HG02981 (cell line): ENCODE measurements at regions not wholly inside any gene's neighbourhood (a gene's known extent, or its start where the extent isn't known, plus 50 kb on each side); places are given as distances from the start of the nearest gene placed in this dataset.
"Not testable (repeated sequence)": the region's sequence is repeated elsewhere in the genome, so short reads cannot be mapped to it uniquely, and the experiment has no call there.

Experiments used
- ATAC-seq: cut with Tn5 transposase; IDR thresholded peaks from one replicate; pipeline ENCODE4 v1.9.1; 2021; ENCODE audit warnings: mild to moderate bottlenecking, moderate library complexity; ENCODE audit not compliant: unreplicated experiment

DNA sequence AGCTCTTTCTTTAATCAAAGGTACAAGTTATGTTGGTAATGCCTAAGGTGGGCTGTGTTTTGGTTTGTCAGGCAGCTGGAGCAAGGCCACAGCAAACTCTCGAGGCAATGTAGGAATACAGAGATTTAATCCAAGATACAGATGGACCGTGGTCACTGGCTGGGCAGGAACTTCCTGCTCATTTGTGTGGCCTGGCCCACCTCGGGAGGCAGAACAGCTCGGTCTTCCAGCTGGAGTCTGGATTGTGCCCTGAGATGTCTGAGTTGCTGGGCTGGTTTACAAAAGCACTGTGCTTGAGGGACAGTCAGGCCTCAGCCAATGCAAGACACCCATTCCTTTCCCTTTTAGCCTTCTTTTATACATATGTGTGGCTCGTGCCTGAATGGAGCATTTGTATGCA, 506.1 kb upstream of the SALL3 start:
- no peak for ATAC-seq

DNA sequence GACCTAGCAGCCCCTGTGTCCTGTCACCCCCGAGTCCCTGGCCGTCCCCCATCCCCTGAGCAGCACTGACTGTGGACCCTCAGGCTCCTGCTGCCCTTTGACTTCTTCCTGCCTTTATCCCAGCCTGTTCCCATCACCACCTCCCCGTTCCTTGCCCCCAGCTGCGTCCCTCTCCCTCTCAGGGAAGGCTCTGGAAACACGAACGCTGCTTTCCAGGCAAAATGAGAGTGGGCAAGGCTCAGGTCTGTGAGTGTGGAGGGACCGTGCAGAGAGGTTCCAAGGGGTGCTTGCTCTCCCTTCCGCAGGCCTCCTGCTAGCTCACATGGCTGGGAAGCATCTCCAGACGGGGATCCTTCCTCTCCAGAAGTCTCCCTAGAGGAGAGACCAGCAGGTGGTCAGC, 501.8 kb upstream of the SALL3 start:
- no peak for ATAC-seq

DNA sequence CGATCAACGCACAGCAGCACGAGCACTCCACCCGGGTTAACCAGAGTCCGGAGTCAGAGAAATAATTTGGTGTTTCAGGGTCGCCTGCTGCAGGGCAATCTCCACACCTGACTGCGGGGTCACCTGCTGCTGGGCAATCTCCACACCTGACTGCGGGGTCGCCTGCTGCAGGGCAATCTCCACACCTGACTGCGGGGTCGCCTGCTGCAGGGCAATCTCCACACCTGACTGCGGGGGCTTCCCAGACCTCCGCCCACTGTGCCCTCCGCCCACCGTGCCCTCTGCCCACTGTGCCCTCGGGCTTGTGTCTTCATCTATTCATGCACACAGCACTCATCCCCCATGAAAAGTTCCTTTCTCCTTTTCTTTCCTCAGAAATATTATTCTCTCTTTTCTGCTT, 500.2 kb upstream of the SALL3 start:
- no peak for ATAC-seq

DNA sequence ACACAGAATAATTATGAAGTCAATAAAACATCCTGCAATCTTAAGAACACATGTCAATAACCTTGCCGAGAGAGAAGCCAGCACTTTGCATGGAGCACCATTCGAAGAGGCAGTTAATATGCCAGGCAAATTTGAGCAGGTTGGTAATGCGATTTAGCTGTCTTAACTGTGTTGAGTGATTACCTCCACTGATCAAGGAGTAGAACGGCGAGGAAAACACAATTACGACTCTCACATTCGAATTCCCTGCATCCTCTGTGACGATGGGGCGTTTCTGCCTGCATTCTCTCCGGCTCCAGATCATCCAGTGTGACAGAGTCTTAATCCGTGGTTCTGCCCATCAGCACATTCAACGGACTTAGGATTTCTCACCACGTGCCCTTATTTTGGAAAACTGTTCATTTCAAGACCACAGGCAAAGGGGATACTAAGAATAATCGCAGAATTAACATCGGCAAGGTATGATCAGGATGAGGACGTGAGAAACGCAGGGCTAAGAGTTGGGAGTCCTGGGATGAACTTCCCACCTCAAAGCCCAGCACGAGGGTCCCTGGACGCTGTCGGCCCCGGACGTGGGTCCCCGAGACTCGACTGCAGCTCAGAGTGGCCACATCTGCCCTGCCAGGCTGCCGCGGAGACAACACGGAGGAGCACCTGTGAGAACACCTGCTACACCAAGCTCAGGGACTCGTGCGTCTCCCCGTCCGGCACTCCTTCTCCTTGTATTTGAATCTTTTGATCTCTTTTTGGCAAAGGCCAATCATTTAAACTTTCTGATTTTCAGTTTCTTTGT, 499.2 kb upstream of the SALL3 start:
- ATAC-seq = no peak

DNA sequence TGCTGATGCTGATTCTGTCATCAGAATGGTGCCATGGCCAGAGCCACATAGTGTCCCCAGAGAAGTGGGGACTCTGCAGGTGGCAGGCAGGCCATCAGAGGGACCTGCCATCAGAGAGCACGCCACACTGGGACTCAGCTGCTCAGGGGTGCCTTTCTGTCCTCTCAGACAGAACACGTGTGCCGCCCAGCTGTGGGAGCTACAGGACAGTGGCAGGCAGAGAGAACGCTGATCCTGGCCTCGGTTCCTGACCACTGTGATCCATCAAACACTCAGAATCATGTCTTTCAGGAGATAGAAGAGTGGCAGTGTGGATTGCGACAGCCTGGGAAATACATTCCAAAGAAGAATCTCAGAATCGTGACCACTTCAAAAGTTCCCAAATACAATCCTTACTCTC, 497.2 kb upstream of the SALL3 start:
- ATAC-seq = no peak

DNA sequence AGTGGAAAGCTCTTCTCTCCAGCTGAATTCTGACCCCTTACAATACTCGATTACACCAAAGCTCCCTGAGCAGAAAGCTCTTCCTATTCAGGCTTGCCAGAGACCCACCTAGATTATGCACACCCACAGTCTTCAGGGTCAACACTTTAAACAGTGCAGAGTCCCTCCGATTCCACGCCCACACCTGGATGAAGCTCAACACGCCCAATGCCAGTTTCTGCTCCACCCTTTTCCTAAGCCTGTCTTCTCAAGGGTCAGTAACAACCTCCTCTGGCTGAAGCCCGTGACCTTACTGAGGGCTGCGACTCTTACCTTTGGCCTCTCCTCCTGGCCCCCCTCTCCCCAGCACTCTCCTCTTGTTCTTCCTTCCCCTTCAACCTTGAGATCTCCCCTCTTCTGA, 492.0 kb upstream of the SALL3 start:
- ATAC-seq = no peak

DNA sequence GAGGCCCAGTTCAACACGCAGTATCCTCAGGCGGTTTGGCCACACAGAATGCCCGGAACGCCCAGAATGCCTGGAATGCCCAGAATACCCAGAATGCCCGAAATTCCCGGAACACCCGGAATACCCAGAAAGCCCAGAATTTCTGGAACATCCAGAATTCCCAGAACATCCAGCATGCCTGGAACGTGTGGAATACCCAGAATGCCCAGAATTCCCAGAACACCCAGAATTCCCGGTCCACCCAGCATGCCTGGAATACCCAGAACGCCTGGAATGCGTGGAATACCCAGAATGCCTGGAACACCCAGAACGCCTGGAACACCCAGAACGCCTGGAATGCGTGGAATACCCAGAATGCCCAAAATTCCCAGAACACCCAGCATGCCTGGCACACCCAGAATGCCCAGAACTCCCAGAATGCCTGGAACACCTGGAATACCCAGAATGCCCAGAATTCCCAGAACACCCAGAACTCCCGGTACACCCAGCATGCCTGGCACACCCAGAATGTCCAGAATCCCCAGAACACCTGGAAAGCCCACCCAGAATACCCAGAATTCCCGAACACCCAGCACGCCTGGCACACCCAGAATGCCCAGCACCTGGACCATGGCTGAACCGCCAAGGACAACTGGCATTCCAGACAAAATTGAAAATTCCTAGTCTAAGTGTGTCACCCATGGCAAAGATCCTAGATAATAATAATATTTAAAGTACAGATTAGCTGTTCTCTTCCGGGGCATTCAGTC, 487.4 kb upstream of the SALL3 start:
- no peak for ATAC-seq

DNA sequence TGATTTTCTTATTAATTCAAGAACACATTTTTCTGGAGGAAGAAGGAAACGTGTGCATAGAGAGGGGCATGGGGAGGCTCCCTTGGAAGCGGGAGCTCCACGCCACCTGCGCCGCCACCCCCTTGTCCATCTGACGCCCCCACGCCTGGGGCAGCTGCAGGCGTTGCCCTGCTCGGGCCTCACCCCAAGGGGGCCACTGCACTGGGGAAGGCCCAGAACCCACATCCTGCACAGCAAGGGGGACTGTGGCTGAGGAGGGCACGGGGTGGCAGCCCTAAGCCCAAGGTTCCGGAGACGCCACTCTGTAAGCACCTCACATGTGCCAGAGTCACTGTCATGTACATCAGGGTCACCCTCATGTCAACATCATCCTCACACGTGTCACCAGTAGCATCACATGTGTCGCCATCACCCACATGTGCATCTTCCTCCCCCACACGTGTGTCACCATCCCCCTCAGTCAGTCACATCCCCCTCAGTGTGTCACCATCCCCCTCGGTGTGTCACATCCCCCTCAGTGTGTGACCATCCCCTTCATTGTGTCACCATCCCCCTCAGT, 486.7 kb upstream of the SALL3 start:
- ATAC-seq = no peak

DNA sequence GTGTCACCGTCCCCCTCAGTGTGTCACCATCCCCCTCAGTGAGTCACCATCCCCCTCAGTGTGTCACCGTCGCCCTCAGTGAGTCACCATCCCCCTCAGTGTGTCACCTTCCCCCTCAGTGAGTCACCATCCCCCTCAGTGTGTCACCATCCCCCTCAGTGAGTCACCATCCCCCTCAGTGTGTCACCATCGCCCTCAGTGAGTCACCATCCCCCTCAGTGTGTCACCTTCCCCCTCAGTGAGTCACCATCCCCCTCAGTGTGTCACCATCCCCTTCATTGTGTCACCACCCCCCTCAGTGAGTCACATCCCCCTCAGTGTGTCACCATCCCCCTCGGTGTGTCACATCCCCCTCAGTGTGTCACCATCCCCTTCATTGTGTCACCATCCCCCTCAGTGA, 486.1 kb upstream of the SALL3 start:
- ATAC-seq = not testable (repeated sequence)

DNA sequence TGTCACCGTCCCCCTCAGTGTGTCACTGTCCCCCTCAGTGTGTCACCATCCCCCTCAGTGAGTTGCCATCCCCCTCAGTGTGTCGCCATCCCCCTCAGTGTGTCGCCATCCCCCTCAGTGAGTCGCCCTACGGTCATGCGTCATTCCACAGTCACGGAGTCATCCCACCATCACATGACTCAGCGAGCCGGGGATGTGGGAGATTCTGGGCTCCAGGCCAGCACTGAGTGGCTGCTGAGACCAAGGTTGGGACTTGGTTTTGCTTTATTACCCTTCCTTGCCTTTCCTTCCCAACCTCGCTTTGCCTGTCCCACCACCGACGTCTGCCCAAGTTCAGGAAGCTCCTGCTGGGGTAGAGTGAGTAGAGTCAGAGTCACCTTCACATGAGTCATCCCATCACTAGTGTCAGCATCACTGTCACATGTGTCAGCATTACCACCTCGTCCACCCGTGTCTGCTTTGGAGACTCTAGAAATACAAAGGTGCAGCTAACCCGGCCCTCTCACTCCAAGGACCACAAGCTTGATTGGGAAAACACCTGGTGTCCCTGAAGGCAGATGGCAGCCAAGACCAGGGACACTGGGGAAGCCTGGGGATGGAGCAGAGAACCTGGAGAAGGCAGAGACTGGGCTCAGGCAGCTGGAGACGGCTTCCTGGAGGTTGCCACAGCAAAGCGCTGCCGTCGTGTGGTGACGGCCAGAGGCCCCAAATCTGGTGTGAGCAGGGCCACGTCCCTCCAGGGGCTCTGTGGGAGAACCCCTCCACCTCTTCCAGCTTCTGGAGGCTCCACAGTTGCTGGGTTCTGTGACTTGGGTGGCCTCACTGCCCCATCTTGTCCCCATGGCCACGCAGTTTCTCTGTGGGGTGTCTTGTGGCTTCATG, 485.2 kb upstream of the SALL3 start:
- ATAC-seq = no peak

DNA sequence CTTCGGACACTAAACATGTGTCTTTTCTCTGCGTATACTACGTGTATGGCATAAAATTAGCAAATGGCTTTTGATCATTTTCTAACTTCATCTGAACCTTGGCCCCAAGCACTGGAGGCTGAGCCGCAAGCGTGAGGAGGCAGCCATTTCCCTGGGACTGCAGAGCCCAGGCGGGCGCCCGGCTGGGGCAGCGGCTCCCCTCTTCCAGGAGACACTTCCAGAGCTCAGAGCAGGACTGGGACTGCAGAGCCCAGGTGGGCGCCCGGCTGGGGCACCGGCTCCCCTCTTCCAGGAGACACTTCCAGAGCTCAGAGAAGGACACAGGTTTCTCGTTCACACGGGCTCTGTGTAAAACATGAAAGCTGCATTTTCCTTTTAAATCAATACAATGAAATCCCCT, 484.1 kb upstream of the SALL3 start:
- ATAC-seq = no peak

DNA sequence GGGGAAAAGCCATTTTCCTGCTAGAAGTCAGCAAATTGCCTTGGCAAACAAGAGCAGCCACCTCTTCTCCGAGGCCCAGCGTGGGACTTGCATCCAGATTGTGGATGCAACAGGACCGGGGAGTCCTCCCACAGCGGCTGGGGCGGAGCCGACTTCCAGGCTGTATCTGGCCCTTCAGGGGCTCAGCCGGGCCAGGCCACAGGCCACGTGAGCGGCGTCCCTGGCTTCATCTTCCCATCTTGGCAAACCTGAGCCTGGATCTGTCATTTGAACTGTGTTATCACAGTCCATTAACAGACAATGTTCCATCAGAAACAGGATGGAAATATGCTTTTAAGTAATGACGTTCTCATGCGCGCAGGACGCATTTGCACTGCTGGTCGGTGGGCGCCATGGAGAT, 483.5 kb upstream of the SALL3 start:
- ATAC-seq = no peak

DNA sequence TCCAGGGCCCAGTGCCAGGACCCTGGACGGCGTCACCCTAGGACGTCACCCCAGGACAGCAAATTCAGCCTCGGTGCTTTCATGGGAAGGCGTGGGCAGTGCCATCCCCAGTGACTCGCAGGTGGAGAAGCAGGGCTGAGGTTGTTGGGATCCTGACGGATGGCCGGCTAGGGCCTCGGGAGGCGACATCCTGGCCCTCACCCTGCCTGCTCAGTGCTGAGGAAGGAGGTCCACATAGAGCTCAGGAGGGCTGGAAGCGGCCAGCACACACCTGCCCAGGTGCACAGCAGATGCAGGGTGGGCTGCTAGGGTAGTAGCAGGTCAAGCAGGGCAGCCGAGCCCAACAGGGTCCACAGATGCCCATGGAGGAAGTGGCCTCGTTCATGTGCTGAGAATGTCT, 482.0 kb upstream of the SALL3 start:
- no peak for ATAC-seq

DNA sequence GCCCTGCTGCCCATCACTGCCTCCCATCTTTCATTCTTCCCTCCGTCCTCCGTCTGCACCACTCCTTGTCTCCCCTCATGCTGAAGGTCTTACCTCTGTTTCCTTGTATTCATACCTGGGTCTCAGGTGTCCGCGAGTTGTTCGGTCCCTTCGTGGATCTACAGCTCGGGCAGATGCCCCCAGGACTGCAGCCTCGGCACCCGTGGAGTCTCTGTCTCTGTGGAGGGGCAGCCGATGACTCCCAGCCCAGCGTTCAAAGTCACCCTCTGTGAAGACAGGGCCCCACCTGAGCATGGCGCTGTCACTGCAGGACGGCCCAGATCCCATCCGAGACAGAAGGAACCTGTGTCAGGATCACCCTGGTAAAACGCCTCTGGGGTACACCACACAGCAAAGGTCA, 480.0 kb upstream of the SALL3 start:
- no peak for ATAC-seq

DNA sequence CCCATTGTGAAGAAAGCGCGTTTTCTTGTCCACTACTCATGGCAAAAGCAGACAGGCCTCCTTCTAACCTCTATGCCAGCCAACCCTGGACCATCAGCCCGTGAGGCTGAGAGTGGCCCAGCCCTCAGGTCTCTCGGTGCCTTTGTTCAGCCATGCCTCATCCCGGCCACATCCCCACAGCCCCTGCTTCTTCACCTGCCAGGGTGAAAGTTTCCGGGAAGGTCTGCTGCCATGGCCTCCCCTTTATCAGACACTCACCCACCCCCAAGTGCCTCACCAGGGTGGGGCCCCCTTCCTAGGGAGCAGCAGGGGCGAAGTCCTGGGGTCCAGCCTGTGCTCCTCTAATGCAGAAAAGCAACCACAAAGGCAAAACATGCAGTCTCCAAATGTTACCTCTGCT, 478.4 kb upstream of the SALL3 start:
- ATAC-seq = no peak

DNA sequence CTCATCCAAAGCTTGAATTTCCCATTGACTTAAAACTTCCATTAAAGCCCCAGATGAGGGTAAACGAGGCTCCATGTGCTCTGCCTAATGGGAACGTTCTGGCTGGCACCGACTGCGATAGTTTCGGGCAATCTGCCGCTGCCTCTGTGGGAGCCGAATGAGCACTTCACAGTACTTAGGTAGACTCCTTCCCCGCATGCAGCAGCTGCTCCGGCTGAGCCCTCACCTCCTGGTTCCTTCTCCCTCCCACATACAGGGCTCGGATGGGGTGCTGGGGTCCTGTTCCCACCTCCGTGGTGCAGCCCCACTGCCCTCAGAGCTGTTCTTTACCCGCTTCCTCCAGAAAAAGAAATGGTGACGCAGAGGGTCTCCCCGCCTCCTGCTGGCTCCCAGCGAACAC, 476.5 kb upstream of the SALL3 start:
- no peak for ATAC-seq

DNA sequence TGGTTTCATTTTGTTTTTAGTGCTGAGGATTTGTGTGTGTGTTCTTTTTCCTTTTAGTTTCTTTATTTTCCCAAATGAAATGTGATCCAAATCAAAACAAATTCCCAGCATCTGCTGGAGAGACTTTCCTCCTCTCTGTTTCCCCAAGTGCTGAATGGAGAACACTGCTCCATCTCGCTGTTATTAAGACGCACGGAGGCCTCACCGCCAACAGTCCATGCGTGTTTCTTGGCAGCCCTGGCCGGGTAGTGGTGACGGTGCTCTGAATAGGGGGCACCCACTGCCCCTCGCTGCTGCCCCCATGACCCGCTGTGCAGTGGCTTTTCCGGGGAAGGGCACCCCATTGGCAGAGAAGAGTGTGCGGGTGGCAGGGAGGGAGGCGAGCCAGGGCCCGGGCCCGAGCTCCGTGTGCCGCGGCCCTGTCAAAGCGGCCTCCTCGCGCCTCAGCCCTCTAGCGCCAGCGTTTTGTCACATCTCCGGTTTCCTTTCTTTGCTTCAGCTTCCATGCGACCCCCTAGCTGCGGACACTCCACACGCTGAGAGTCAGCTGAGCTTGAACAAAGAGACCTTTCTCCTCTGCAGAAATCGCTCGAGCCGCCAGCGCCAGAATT, 473.7 kb upstream of the SALL3 start:
- ATAC-seq = no peak

DNA sequence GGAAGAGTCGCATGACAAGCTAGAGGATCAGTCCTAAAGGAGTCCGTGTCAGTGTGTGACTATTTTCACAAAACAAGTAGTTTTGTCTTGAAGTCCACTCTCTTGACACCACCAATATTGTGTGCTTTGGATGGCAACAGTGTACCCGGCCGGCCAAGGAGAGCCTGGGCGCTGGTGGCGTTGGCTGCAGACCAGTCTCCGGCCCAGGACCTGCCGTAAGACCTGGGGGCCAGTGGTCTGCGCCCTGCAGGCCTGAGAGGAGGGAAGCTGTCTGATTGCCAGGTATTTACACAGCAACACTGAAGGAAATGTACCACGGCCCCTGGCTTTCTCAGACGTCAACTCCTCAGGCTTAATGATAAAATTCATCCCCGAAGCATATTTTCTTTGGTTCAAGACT, 472.4 kb upstream of the SALL3 start:
- no peak for ATAC-seq

DNA sequence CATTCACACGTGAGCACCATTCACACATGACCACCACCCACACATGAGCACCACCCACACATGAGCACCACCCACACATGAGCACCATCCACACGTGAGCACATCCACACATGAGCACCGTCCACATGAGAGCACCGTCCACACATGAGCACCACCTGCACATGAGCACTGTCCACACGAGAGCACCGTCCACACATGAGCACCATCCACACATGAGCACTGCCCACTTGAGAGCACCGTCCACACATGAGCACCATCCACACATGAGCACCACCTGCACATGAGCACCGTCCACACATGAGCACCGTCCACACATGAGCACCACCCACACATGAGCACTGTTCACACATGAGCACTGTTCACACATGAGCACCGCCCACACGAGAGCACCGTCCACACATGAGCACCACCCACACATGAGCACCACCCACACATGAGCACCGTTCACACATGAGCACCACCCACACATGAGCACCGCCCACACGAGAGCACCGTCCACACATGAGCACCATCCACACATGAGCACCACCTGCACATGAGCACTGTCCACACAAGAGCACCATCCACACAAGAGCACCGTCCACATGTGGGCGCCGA, 471.3 kb upstream of the SALL3 start:
- not testable (repeated sequence) for ATAC-seq

DNA sequence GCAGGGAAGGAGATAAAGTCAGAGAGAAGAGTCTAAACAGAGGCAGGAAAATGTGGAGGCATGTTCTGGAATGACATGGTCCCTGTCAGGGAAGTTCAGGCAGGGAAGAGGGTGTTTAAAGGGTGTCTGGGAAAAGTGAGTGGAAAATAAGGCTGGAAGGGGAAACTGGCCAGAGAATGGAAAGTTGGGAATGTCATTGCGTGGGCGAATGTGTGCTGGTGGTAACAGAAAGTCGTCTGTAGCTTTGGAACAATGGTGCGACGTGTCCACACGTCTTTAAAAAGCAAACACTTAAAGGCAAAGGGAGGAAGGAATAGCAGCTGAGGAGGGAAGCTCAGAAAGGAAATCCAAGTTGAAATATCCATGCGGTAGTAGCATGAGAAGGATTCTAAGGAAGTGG, 469.5 kb upstream of the SALL3 start:
- no peak for ATAC-seq
